ENCODE measurements at regions not wholly inside any gene's neighbourhood (a gene's known extent, or its start where the extent isn't known, plus 50 kb on each side); places are given as distances from the start of the nearest gene placed in this dataset.

DNA sequence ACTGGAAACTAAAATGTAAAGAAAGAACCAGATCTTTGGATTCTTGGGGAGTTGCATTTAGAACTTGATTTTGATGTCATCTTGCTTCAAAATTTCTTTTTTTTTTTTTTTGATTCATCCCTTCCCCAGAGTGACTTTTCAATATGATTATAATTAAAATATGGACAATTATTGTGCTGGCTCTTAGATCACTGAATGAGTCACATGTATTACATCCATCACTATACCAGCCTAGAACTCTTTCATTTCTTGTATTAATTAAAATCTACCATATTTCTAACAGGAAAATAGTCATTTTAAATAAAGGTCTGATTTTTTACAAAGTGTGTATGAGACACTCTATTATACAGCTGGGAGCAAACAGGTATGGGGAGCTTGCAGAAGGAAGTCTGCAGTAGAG lies 269.5 kb upstream of the AKR1E2 start:
- TF ChIP-seq, protein P1, sequence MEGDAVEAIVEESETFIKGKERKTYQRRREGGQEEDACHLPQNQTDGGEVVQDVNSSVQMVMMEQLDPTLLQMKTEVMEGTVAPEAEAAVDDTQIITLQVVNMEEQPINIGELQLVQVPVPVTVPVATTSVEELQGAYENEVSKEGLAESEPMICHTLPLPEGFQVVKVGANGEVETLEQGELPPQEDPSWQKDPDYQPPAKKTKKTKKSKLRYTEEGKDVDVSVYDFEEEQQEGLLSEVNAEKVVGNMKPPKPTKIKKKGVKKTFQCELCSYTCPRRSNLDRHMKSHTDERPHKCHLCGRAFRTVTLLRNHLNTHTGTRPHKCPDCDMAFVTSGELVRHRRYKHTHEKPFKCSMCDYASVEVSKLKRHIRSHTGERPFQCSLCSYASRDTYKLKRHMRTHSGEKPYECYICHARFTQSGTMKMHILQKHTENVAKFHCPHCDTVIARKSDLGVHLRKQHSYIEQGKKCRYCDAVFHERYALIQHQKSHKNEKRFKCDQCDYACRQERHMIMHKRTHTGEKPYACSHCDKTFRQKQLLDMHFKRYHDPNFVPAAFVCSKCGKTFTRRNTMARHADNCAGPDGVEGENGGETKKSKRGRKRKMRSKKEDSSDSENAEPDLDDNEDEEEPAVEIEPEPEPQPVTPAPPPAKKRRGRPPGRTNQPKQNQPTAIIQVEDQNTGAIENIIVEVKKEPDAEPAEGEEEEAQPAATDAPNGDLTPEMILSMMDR (optimal IDR thresholded peaks at IDR 0.05 in 1 of 3, IDR thresholded peaks at IDR 0.05 in 1 of 3, conservative IDR thresholded peaks at IDR 0.05 in 1 of 3; ENCODE audit: extremely low read depth in 1 of 3, insufficient read depth in 2 of 3, low read length in 3 of 3): no peak
- TF ChIP-seq EZH2 (IDR thresholded peaks at IDR 0.05; ENCODE audit: low read length): no peak

Measured in keratinocyte (primary cell).